MM.1S (cell line): ENCODE measurements at regions not wholly inside any gene's neighbourhood (a gene's known extent, or its start where the extent isn't known, plus 50 kb on each side); places are given as distances from the start of the nearest gene placed in this dataset.

Experiments
- DNase-seq: peaks from one replicate; pipeline ENCODE4 v3.0.0-alpha.2; 2015
- H2AFZ ChIP-seq: fragments of 300-600 bp; sonication (generic); 2 replicates; pipeline ENCODE4 v1.6.0; 2016; ENCODE audit warnings: antibody characterized with exemption, low read length
- H3F3A ChIP-seq: fragments of 300-600 bp; sonication (generic); 2 replicates; pipeline ENCODE4 v1.6.1; 2016; ENCODE audit warnings: mild to moderate bottlenecking, antibody characterized with exemption, low read length, moderate library complexity, mixed read lengths; ENCODE audit not compliant: insufficient read depth
- H3K27ac ChIP-seq: fragments of 300-600 bp; sonication (generic); 2 replicates; pipeline ENCODE4 v1.5.1; 2016; ENCODE audit warnings: mild to moderate bottlenecking, low read length
- H3K27me3 ChIP-seq: fragments of 300-600 bp; sonication (generic); replicated peaks from 2 replicates; pipeline ENCODE4 v1.6.0; 2016; ENCODE audit warnings: low read length; ENCODE audit not compliant: insufficient read depth
- H3K36me3 ChIP-seq: fragments of 300-600 bp; sonication (generic); replicated peaks from 2 replicates; pipeline ENCODE4 v1.6.1; 2016; ENCODE audit warnings: mild to moderate bottlenecking, low read length, mixed read lengths; ENCODE audit not compliant: insufficient read depth
- H3K4me1 ChIP-seq: fragments of 300-600 bp; sonication (generic); 2 replicates; pipeline ENCODE4 v1.6.1; 2016; ENCODE audit warnings: low read length, mixed read lengths
- H3K4me2 ChIP-seq: fragments of 300-600 bp; sonication (generic); 2 replicates; pipeline ENCODE4 v1.6.0; 2016; ENCODE audit warnings: low read depth, low read length
- H3K4me3 ChIP-seq: fragments of 300-600 bp; sonication (generic); 2 replicates; pipeline ENCODE4 v1.5.1; 2016; ENCODE audit warnings: low read length, mixed read lengths
- H3K79me2 ChIP-seq: fragments of 300-600 bp; sonication (generic); 2 replicates; pipeline ENCODE4 v1.6.1; 2016; ENCODE audit warnings: mixed run types, low read length, mixed read lengths
- H3K9ac ChIP-seq: fragments of 300-600 bp; sonication (generic); 2 replicates; pipeline ENCODE4 v1.6.1; 2016; ENCODE audit warnings: low read length, mixed read lengths
- H3K9me2 ChIP-seq: fragments of 300-600 bp; sonication (generic); replicated peaks from 2 replicates; pipeline ENCODE4 v1.6.1; 2016; ENCODE audit warnings: mild to moderate bottlenecking, low read length, mixed read lengths; ENCODE audit not compliant: insufficient read depth
- H3K9me3 ChIP-seq: fragments of 300-600 bp; sonication (generic); replicated peaks from 2 replicates; pipeline ENCODE4 v1.6.1; 2016; ENCODE audit warnings: mild to moderate bottlenecking, low read length, mixed read lengths; ENCODE audit not compliant: insufficient read depth
- H4K20me1 ChIP-seq: fragments of 300-600 bp; sonication (generic); 2 replicates; pipeline ENCODE4 v1.6.1; 2016; ENCODE audit warnings: mild to moderate bottlenecking, low read length, moderate library complexity, mixed read lengths; ENCODE audit not compliant: insufficient read depth
- CTCF ChIP-seq: fragments of 300-600 bp; sonication (generic); IDR thresholded peaks from 2 replicates; pipeline ENCODE4 v1.5.1; 2016; ENCODE audit warnings: antibody characterized with exemption, low read length, mixed read lengths
- EZH2 ChIP-seq: fragments of 300-600 bp; sonication (generic); optimal IDR thresholded peaks from 2 replicates; pipeline ENCODE3; 2017; ENCODE audit warnings: low read depth, mild to moderate bottlenecking, antibody characterized with exemption, low read length, mixed read lengths
- EZH2phosphoT487 ChIP-seq: fragments of 300-600 bp; sonication (generic); IDR thresholded peaks from 2 replicates; pipeline ENCODE4 v1.6.1; 2018; ENCODE audit warnings: antibody characterized with exemption, low read length

DNA sequence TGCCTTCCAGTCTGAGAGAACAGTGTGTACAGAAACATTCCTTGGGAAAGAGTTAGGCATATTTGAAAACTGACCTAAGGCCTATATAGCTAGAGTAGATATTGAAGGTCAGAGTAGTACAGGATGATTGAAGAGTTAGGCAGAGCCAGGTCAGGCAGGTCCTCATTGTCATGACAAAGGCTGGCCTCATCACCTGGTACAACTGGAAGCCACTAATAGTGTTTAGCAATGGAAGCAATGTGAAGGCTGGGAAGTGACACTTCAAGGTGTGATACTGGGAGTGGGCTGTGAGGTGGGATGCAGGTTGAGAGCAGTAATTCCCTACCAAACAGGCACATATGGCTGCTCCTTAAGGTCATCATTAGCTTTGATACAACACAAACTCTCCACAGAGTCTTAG is 123.6 kb upstream of the CCNH start:
- no peaks in the 10 kb centered on the region for H3K9me3 ChIP-seq
- H3K9ac ChIP-seq, result no peak overlapping the region
- H2AFZ ChIP-seq, result no peak overlapping the region
- no peaks in the 10 kb centered on the region for H3K27me3 ChIP-seq
- H3K4me3 ChIP-seq, result no peak overlapping the region
- DNase-seq, result no peak
- no peak for TF ChIP-seq EZH2phosphoT487
- TF ChIP-seq EZH2, result no peak
- TF ChIP-seq CTCF, result no peak
- H3K4me2 ChIP-seq, result no peak overlapping the region
- H3K36me3 ChIP-seq, result no peaks in the 10 kb centered on the region
- no peaks in the 10 kb centered on the region for H3K4me1 ChIP-seq
- no peaks in the 10 kb centered on the region for H3F3A ChIP-seq
- H3K27ac ChIP-seq, result no peak overlapping the region
- H3K9me2 ChIP-seq, result no peaks in the 10 kb centered on the region
- no peaks in the 10 kb centered on the region for H3K79me2 ChIP-seq
- H4K20me1 ChIP-seq, result no peaks in the 10 kb centered on the region

- H3K79me2 ChIP-seq, result no peaks in the 10 kb centered on the region
- no peak overlapping the region for H3K27ac ChIP-seq
- no peaks in the 10 kb centered on the region for H3K4me1 ChIP-seq
- H3K9me3 ChIP-seq, result no peaks in the 10 kb centered on the region
- no peaks in the 10 kb centered on the region for H4K20me1 ChIP-seq
- no peaks in the 10 kb centered on the region for H3K36me3 ChIP-seq
- no peak for DNase-seq
- no peaks in the 10 kb centered on the region for H3K9me2 ChIP-seq
- no peaks in the 10 kb centered on the region for H3F3A ChIP-seq
- H3K4me2 ChIP-seq, result no peak overlapping the region
- no peak for TF ChIP-seq EZH2phosphoT487
- no peak for TF ChIP-seq EZH2
- TF ChIP-seq CTCF, result no peak
- no peak overlapping the region for H3K4me3 ChIP-seq
- H3K27me3 ChIP-seq, result no peaks in the 10 kb centered on the region
- H2AFZ ChIP-seq, result no peak overlapping the region
- H3K9ac ChIP-seq, result no peak overlapping the region
These were observed 123.0 kb upstream of the CCNH start for GRCh38 chr5:87535706-87536105.

- H3K27me3 ChIP-seq, result no peaks in the 10 kb centered on the region
- no peak overlapping the region for H3K4me2 ChIP-seq
- DNase-seq, result no peak
- H3F3A ChIP-seq, result no peaks in the 10 kb centered on the region
- H2AFZ ChIP-seq, result no peak overlapping the region
- no peaks in the 10 kb centered on the region for H3K36me3 ChIP-seq
- no peak overlapping the region for H3K4me3 ChIP-seq
- H3K9me2 ChIP-seq, result no peaks in the 10 kb centered on the region
- no peaks in the 10 kb centered on the region for H3K4me1 ChIP-seq
- H3K79me2 ChIP-seq, result no peaks in the 10 kb centered on the region
- H4K20me1 ChIP-seq, result no peaks in the 10 kb centered on the region
- TF ChIP-seq CTCF, result no peak
- TF ChIP-seq EZH2phosphoT487, result no peak
- no peak for TF ChIP-seq EZH2
- H3K27ac ChIP-seq, result no peak overlapping the region
- no peak overlapping the region for H3K9ac ChIP-seq
- H3K9me3 ChIP-seq, result no peaks in the 10 kb centered on the region
These were observed 116.9 kb upstream of the CCNH start for GRCh38 chr5:87529486-87530076.
